Liver (tissue), 8 donors: ENCODE measurements at regions not wholly inside any gene's neighbourhood (a gene's known extent, or its start where the extent isn't known, plus 50 kb on each side); places are given as distances from the start of the nearest gene placed in this dataset.

ENCODE experiments used
- DNase-seq: peaks from one replicate; pipeline ENCODE4 v3.0.0-alpha.2; 2017; ENCODE audit warnings: low spot score
- H3K27ac ChIP-seq, 2 donors: one replicate each; pipeline ENCODE4 v1.7.0; 2013; ENCODE audit warnings: inconsistent platforms in 2 of 2, low read length in 2 of 2, control low read depth in 1 of 2, low read depth in 1 of 2, mild to moderate bottlenecking in 1 of 2
- H3K27me3 ChIP-seq, 4 donors: one replicate each; pipeline versions ENCODE4 v1.6.1 to v1.7.0; 2013; ENCODE audit warnings: low read length in 3 of 4, inconsistent platforms in 1 of 4, mild to moderate bottlenecking in 1 of 4, moderate library complexity in 1 of 4; ENCODE audit not compliant: control insufficient read depth in 4 of 4, insufficient read depth in 4 of 4
- H3K36me3 ChIP-seq, 4 donors: one replicate each; pipeline versions ENCODE4 v1.6.1 to v1.7.0; 2013; ENCODE audit warnings: low read length in 3 of 4, mild to moderate bottlenecking in 3 of 4, low read depth in 1 of 4, moderate library complexity in 1 of 4; ENCODE audit not compliant: control insufficient read depth in 4 of 4, insufficient read depth in 3 of 4
- H3K4me1 ChIP-seq, 4 donors: one replicate each; pipeline versions ENCODE4 v1.6.1 to v1.7.0; 2013; ENCODE audit warnings: low read length in 3 of 4, mild to moderate bottlenecking in 3 of 4, moderate library complexity in 1 of 4; ENCODE audit not compliant: control insufficient read depth in 4 of 4, insufficient read depth in 4 of 4
- H3K4me3 ChIP-seq, 3 donors: one replicate each; pipeline versions ENCODE4 v1.6.1 to v1.7.0; 2013; ENCODE audit warnings: low read length in 3 of 3, control low read depth in 1 of 3, low read depth in 1 of 3, mild to moderate bottlenecking in 1 of 3
- H3K9ac ChIP-seq, 2 donors: one replicate each; pipeline ENCODE4 v1.7.0; 2013; ENCODE audit warnings: low read length in 2 of 2, mild to moderate bottlenecking in 2 of 2, moderate library complexity in 2 of 2, control low read depth in 1 of 2, low read depth in 1 of 2
- H3K9me3 ChIP-seq, 4 donors: one replicate each; pipeline versions ENCODE4 v1.6.1 to v1.7.0; 2013; ENCODE audit warnings: low read length in 3 of 4; ENCODE audit not compliant: control insufficient read depth in 4 of 4
- ATF3 ChIP-seq: IDR thresholded peaks from 2 replicates; pipeline ENCODE4 v1.6.1; 2016; ENCODE audit warnings: antibody characterized with exemption
- EGR1 ChIP-seq, 2 donors: IDR thresholded peaks; 2 replicates each; pipeline ENCODE4 v1.6.1; 2016 to 2018; ENCODE audit warnings: antibody characterized with exemption in 2 of 2, low read depth in 2 of 2
- FOXA1 ChIP-seq: IDR thresholded peaks from 2 replicates; pipeline ENCODE4 v1.6.1; 2016; ENCODE audit warnings: antibody characterized with exemption
- FOXA2 ChIP-seq: IDR thresholded peaks from 2 replicates; pipeline ENCODE4 v1.6.1; 2016; ENCODE audit warnings: antibody characterized with exemption
- GABPA ChIP-seq, 2 donors: IDR thresholded peaks in 1 of 2; conservative IDR thresholded peaks in 1 of 2; 2 replicates each; pipeline ENCODE4 v1.6.1; 2016; ENCODE audit warnings: antibody characterized with exemption in 2 of 2, mild to moderate bottlenecking in 1 of 2, moderate library complexity in 1 of 2
- HNF4A ChIP-seq, 2 donors: conservative IDR thresholded peaks; 2 replicates each; pipeline ENCODE4 v1.6.1; 2016; ENCODE audit warnings: antibody characterized with exemption in 2 of 2, mild to moderate bottlenecking in 2 of 2
- HNF4G ChIP-seq: IDR thresholded peaks from 2 replicates; pipeline ENCODE4 v1.6.1; 2016; ENCODE audit warnings: antibody characterized with exemption
- JUND ChIP-seq, 2 donors: IDR thresholded peaks; 2 replicates each; pipeline ENCODE4 v1.6.1; 2016; ENCODE audit warnings: antibody characterized with exemption in 2 of 2
- MAX ChIP-seq: IDR thresholded peaks from 2 replicates; pipeline ENCODE4 v1.6.1; 2016; ENCODE audit warnings: antibody characterized with exemption
- NR2F2 ChIP-seq: IDR thresholded peaks from 2 replicates; pipeline ENCODE4 v1.6.1; 2016; ENCODE audit warnings: antibody characterized with exemption
- RAD21 ChIP-seq, 2 donors: IDR thresholded peaks; 2 replicates each; pipeline ENCODE4 v1.6.1; 2016; ENCODE audit warnings: antibody characterized with exemption in 2 of 2, mild to moderate bottlenecking in 2 of 2
- RXRA ChIP-seq, 2 donors: IDR thresholded peaks; 2 replicates each; pipeline ENCODE4 v1.6.1; 2017 to 2018; ENCODE audit warnings: antibody characterized with exemption in 2 of 2, mild to moderate bottlenecking in 1 of 2
- SP1 ChIP-seq: IDR thresholded peaks from 2 replicates; pipeline ENCODE4 v1.6.1; 2018; ENCODE audit warnings: antibody characterized with exemption, mild to moderate bottlenecking
- YY1 ChIP-seq: IDR thresholded peaks from 2 replicates; pipeline ENCODE4 v1.6.1; 2016; ENCODE audit warnings: antibody characterized with exemption, mild to moderate bottlenecking
- WGBS: extraction: QIAGEN DNeasy Blood & Tissue Kit; methylation state at CpG from one replicate; pipeline ENCODE4 v1.1.7; 2013; 5-methylcytosine and 5-hydroxymethylcytosine counted together
- TF ChIP-seq, protein P1 (sequence below): fragments of 150-350 bp; IDR thresholded peaks from 2 replicates; pipeline ENCODE4 v1.5.1; 2017; ENCODE audit warnings: improper control_type of control experiment, low read depth, low read length; ENCODE audit not compliant: missing input control
- TF ChIP-seq, protein P2 (sequence below): IDR thresholded peaks from 2 replicates; pipeline ENCODE4 v1.6.1; 2016; ENCODE audit warnings: antibody characterized with exemption, mild to moderate bottlenecking
- TF ChIP-seq, protein P3 (sequence below): IDR thresholded peaks from 2 replicates; pipeline ENCODE4 v1.6.1; 2016; ENCODE audit warnings: antibody characterized with exemption
- donor health status: healthy.
- donor health status: healthy.
- donor health status: healthy.
- donor health status: healthy.
- donor health status: healthy.

DNA sequence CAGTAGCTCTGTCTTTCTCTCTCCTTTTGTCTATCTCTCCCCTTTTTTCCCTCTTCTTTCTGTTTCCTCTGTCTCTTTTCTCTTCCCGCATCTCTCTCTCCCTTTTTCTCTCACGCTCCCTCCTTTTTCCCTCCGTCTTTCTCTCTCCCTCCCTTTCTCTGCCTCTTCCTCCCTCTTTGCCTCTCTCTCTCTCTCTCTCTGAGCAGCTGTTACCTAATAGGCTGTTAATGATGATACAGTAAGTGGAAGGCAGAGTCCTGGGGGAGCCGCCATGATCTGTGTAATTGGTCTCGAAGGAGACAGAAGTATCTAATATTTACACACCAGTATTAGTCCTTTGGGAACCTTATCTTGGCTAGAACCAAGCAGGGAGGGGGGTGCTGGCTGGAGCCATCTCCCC, 136.1 kb upstream of the CIBAR2 start:
- WGBS, result 95% methylated on average over 5 of the region's 5 CpGs
- TF ChIP-seq MAX (no peak), JUND (IDR thresholded peaks at IDR 0.05) (no peak), GABPA (IDR thresholded peaks at IDR 0.05 in 1 of 2, conservative IDR thresholded peaks at IDR 0.05 in 1 of 2) (no peak), SP1 (no peak), HNF4A (conservative IDR thresholded peaks at IDR 0.05) (no peak), HNF4G (no peak), RAD21 (IDR thresholded peaks at IDR 0.05) (no peak), ATF3 (no peak), FOXA2 (no peak), YY1 (no peak), FOXA1 (no peak), EGR1 (IDR thresholded peaks at IDR 0.05; ENCODE audit: low read depth in 2 of 2) (no peak), NR2F2 (no peak)
- TF ChIP-seq, protein P1, sequence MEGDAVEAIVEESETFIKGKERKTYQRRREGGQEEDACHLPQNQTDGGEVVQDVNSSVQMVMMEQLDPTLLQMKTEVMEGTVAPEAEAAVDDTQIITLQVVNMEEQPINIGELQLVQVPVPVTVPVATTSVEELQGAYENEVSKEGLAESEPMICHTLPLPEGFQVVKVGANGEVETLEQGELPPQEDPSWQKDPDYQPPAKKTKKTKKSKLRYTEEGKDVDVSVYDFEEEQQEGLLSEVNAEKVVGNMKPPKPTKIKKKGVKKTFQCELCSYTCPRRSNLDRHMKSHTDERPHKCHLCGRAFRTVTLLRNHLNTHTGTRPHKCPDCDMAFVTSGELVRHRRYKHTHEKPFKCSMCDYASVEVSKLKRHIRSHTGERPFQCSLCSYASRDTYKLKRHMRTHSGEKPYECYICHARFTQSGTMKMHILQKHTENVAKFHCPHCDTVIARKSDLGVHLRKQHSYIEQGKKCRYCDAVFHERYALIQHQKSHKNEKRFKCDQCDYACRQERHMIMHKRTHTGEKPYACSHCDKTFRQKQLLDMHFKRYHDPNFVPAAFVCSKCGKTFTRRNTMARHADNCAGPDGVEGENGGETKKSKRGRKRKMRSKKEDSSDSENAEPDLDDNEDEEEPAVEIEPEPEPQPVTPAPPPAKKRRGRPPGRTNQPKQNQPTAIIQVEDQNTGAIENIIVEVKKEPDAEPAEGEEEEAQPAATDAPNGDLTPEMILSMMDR, result no peak
- TF ChIP-seq, protein P2, sequence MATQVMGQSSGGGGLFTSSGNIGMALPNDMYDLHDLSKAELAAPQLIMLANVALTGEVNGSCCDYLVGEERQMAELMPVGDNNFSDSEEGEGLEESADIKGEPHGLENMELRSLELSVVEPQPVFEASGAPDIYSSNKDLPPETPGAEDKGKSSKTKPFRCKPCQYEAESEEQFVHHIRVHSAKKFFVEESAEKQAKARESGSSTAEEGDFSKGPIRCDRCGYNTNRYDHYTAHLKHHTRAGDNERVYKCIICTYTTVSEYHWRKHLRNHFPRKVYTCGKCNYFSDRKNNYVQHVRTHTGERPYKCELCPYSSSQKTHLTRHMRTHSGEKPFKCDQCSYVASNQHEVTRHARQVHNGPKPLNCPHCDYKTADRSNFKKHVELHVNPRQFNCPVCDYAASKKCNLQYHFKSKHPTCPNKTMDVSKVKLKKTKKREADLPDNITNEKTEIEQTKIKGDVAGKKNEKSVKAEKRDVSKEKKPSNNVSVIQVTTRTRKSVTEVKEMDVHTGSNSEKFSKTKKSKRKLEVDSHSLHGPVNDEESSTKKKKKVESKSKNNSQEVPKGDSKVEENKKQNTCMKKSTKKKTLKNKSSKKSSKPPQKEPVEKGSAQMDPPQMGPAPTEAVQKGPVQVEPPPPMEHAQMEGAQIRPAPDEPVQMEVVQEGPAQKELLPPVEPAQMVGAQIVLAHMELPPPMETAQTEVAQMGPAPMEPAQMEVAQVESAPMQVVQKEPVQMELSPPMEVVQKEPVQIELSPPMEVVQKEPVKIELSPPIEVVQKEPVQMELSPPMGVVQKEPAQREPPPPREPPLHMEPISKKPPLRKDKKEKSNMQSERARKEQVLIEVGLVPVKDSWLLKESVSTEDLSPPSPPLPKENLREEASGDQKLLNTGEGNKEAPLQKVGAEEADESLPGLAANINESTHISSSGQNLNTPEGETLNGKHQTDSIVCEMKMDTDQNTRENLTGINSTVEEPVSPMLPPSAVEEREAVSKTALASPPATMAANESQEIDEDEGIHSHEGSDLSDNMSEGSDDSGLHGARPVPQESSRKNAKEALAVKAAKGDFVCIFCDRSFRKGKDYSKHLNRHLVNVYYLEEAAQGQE, result no peak
- TF ChIP-seq, protein P3, sequence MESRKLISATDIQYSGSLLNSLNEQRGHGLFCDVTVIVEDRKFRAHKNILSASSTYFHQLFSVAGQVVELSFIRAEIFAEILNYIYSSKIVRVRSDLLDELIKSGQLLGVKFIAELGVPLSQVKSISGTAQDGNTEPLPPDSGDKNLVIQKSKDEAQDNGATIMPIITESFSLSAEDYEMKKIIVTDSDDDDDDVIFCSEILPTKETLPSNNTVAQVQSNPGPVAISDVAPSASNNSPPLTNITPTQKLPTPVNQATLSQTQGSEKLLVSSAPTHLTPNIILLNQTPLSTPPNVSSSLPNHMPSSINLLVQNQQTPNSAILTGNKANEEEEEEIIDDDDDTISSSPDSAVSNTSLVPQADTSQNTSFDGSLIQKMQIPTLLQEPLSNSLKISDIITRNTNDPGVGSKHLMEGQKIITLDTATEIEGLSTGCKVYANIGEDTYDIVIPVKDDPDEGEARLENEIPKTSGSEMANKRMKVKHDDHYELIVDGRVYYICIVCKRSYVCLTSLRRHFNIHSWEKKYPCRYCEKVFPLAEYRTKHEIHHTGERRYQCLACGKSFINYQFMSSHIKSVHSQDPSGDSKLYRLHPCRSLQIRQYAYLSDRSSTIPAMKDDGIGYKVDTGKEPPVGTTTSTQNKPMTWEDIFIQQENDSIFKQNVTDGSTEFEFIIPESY, result no peak
- Histone ChIP-seq H3K9me3 (no peaks in the 10 kb centered on the region), H3K9ac (no peak overlapping the region), H3K4me3 (no peak overlapping the region), H3K27ac (no peak overlapping the region), H3K36me3 (no peaks in the 10 kb centered on the region), H3K27me3 (no peaks in the 10 kb centered on the region), H3K4me1 (peaks cover 1 to 25% (median 7%) of the 10 kb centered on the region in 4 donors)
- DNase-seq, result no peak

GRCh38 chr16:85248857-85249256, 136.6 kb upstream of the CIBAR2 start:
- peaks cover 1 to 31% (median 12%) of the 10 kb centered on the region in 4 donors for H3K4me1 ChIP-seq
- no peaks in the 10 kb centered on the region for H3K9me3 ChIP-seq
- no peak for DNase-seq
- H3K27me3 ChIP-seq, result no peaks in the 10 kb centered on the region
- no peaks in the 10 kb centered on the region for H3K36me3 ChIP-seq
- no peak overlapping the region for H3K9ac ChIP-seq
- no peak overlapping the region for H3K27ac ChIP-seq
- H3K4me3 ChIP-seq, result no peak overlapping the region
- 97% methylated on average over 7 of the region's 7 CpGs for WGBS
- TF ChIP-seq EGR1 (IDR thresholded peaks at IDR 0.05; ENCODE audit: low read depth in 2 of 2) (no peak), HNF4G (no peak), RAD21 (IDR thresholded peaks at IDR 0.05) (no peak), MAX (no peak), SP1 (no peak), RXRA (IDR thresholded peaks at IDR 0.05) (no peak), NR2F2 (no peak), JUND (IDR thresholded peaks at IDR 0.05) (no peak), HNF4A (conservative IDR thresholded peaks at IDR 0.05) (no peak), ATF3 (no peak), FOXA2 (no peak)
- TF ChIP-seq, protein P3, result no peak
- TF ChIP-seq, protein P2, result no peak
